22Rv1 (cell line): ENCODE measurements at regions not wholly inside any gene's neighbourhood (a gene's known extent, or its start where the extent isn't known, plus 50 kb on each side); places are given as distances from the start of the nearest gene placed in this dataset.

ENCODE experiments used
- H3K27ac ChIP-seq: fragments of 450-650 bp; 2 replicates; pipeline ENCODE4 v1.5.1; 2017
- ZFX ChIP-seq: fragments of 450-650 bp; IDR thresholded peaks from 2 replicates; pipeline ENCODE4 v1.6.1; 2017; ENCODE audit warnings: antibody characterized with exemption, borderline replicate concordance
- TF ChIP-seq, protein P1 (sequence below): fragments of 450-650 bp; IDR thresholded peaks from 2 replicates; pipeline ENCODE4 v1.5.1; 2017; ENCODE audit warnings: mild to moderate bottlenecking

DNA sequence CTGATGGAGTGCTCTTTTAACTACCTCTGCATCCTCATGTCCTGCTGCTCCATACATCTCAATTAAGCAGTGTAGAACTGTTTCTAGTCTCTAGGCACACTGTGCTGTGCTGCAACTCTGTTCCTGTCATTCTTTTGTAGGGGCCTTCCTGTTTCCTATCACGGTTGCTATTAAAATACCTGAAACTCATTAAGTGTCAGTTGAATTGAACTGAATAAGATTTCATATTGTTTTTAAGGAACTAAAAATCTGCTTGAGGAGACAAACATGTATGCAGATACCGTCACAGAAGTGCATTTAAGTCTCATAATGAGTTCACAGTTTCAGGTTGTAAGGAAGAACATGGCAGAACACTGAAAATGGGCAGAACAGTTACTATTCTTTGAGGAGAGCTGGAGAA lies 170.1 kb downstream of the LARP7 start:
- no peak overlapping the region for H3K27ac ChIP-seq
- no peak for TF ChIP-seq ZFX
- TF ChIP-seq, protein P1, sequence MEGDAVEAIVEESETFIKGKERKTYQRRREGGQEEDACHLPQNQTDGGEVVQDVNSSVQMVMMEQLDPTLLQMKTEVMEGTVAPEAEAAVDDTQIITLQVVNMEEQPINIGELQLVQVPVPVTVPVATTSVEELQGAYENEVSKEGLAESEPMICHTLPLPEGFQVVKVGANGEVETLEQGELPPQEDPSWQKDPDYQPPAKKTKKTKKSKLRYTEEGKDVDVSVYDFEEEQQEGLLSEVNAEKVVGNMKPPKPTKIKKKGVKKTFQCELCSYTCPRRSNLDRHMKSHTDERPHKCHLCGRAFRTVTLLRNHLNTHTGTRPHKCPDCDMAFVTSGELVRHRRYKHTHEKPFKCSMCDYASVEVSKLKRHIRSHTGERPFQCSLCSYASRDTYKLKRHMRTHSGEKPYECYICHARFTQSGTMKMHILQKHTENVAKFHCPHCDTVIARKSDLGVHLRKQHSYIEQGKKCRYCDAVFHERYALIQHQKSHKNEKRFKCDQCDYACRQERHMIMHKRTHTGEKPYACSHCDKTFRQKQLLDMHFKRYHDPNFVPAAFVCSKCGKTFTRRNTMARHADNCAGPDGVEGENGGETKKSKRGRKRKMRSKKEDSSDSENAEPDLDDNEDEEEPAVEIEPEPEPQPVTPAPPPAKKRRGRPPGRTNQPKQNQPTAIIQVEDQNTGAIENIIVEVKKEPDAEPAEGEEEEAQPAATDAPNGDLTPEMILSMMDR = no peak

DNA sequence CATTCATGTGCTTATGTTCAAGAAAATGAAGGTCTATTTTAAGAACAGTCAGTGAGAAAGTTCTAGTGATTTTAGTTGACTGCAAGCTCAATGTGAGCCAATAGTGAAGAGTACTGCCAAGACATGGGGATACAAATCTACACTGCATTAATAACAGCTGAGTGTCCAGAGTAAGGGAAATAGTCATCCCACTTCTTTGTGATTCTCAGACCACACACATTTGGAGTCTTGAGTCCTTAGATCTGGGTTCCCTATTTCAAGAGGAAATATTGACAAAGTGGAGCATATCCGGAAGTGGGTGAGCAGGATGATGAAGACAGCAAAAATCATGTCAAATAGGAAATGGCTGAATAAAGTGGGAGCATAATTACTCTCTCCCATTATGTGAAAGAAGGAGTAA lies 171.1 kb downstream of the LARP7 start:
- TF ChIP-seq ZFX = no peak
- TF ChIP-seq, protein P1 = no peak
- H3K27ac ChIP-seq = no peak overlapping the region

DNA sequence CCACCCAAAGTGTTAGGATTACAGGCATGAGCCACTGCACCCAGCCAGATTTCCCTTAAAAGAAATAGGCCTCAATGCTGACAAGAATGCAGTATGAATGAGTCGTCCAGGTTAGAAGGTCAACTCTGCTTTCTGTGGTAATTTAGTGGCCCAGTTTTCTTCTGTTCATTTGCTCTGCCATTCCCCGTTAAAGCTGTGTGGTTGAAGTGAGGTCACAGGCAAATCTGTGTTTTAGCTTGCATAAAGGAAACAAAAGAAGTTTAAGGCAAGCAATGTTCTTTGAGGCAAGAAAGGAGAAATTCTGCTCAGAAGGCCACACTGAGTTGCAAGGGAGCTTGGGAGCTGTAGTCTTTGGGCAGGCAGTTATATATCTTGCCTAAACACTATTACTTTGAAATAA lies 176.8 kb downstream of the LARP7 start:
- no peak overlapping the region for H3K27ac ChIP-seq
- TF ChIP-seq ZFX = no peak
- TF ChIP-seq, protein P1 = no peak

DNA sequence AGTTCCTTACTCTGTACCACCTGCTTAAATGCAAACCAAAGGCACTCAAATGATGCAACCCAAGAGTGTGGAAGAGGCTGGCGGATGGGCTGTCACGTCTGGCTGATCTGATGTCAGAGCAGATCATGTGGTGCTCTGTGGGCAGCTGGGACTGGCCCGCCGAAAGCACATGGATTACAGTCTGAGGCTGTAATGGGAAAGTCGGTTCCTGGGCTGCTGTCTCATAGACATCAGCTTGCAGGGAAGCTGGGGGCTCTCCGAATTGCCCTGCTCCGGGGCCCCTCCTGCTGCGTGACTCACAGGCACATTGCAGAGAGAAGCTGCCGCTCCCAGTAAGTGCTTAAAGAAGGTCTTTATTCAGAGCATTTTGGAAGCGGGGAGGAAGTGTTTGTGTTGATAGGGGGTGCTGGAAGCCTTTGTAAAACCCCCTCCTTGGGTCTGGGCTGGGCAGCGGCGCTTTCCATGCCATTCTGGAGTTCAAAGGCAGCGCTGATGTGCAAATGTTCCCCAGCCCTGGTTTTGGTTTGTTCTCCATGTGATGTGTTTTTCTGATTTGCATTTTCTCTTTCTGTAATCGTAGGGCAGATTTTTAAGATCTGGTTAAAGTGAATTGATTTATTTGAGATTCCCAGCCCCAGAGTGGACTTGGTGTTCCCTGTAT lies 181.1 kb downstream of the LARP7 start:
- TF ChIP-seq ZFX = no peak
- TF ChIP-seq, protein P1 = no peak
- peak overlapping the region; percentile 37; the same call in 1 of the 2 replicates for H3K27ac ChIP-seq

- peak overlapping the region; percentile 37; the same call in 1 of the 2 replicates for H3K27ac ChIP-seq
Measured at GRCh38 chr4:112818594-112818965, 181.6 kb downstream of the LARP7 start.

DNA sequence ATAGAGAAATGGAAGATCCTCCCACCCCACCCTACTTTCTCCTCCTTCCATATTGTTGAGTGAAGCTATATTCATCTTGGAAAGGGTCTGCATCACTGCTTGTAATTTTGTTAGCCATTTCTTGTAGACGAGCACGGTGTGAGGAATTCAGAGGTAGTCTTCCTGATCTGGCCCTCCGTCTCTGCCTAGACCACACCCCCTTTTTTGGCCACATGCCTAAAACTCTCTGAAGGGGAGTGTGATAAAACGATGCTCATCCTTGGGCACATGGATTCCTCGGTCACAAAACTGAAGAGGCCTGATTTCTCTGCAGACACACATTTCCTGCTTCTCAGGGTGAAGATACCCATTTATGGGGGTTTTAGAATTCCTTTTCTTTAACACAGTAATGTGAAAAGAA lies 182.8 kb downstream of the LARP7 start:
- TF ChIP-seq, protein P1 = no peak
- TF ChIP-seq ZFX = no peak
- no peak overlapping the region for H3K27ac ChIP-seq

More at GRCh38 chr4:112818594-112818965, 181.6 kb downstream of the LARP7 start:
- TF ChIP-seq, protein P1 = no peak
- TF ChIP-seq ZFX = no peak

- TF ChIP-seq ZFX = no peak
- TF ChIP-seq, protein P1 = no peak
- no peak overlapping the region for H3K27ac ChIP-seq
Measured at GRCh38 chr4:112823156-112823555, 186.2 kb downstream of the LARP7 start.
